ENCODE measurements at regions not wholly inside any gene's neighbourhood (a gene's known extent, or its start where the extent isn't known, plus 50 kb on each side); places are given as distances from the start of the nearest gene placed in this dataset.

- Histone ChIP-seq H3K4me2 (ENCODE audit: control insufficient read depth, insufficient read depth) (no peak overlapping the region), H3K4me3 (no peak overlapping the region), H3K27me3 (replicated peaks in 1 of 2; ENCODE audit: control insufficient read depth in 2 of 2, insufficient read depth in 2 of 2, low read length in 1 of 2) (no peaks in the 10 kb centered on the region), H2AFZ (ENCODE audit: control insufficient read depth, low read depth, low read length) (no peak overlapping the region), H3K27ac (ENCODE audit: control insufficient read depth, insufficient read depth) (no peak overlapping the region), H3K9ac (ENCODE audit: control insufficient read depth, insufficient read depth, low read length) (no peak overlapping the region), H3K9me3 (replicated peaks; ENCODE audit: control insufficient read depth, insufficient read depth, low read length) (no peaks in the 10 kb centered on the region), H3K4me1 (ENCODE audit: control insufficient read depth, insufficient read depth, low read length) (no peaks in the 10 kb centered on the region), H4K20me1 (ENCODE audit: control insufficient read depth, insufficient read depth) (no peaks in the 10 kb centered on the region), H3K79me2 (ENCODE audit: control insufficient read depth, insufficient read depth, low read length) (no peaks in the 10 kb centered on the region), H3K36me3 (ENCODE audit: control insufficient read depth in 2 of 2, insufficient read depth in 2 of 2, low read length in 1 of 2) (no peaks in the 10 kb centered on the region)
- no peak for ATAC-seq
- intact Hi-C loops (cut with micrococcal nuclease; ENCODE audit: unreplicated experiment) (no loop called here), in situ Hi-C loops (cut with MboI) (no loop called here)
- SMC1A ChIA-PET (ENCODE audit: uncharacterized antibody, unreplicated experiment), result no interaction called here
- POLR2A ChIA-PET, result no interaction called here
- 0% methylated on average over 1 of the region's 1 CpG for WGBS (ENCODE audit: insufficient coverage, insufficient replicate concordance, low lambda C conversion rate, missing lambda C conversion rate)
- no TSS peak for BruUV-seq (replicated peaks)
- CTCF ChIA-PET, result no interaction called here
- no peak for FAIRE-seq
- TF ChIP-seq RELB (IDR thresholded peaks at IDR 0.05; ENCODE audit: low read depth) (no peak), ZNF592 (IDR thresholded peaks at IDR 0.05) (no peak), HDGF (IDR thresholded peaks at IDR 0.05) (no peak)
- RAD21 ChIA-PET (ENCODE audit: unreplicated experiment), result no interaction called here
- no peak for DNase-seq (ENCODE audit: low read depth, low spot score)
Observed at GRCh38 chr6:103769431-103769830, 1090.3 kb downstream of the HACE1 start.
